Activated B cell treated with CpG ODN at 0.5 μM for 24 hours (primary cell): ENCODE measurements at regions not wholly inside any gene's neighbourhood (a gene's known extent, or its start where the extent isn't known, plus 50 kb on each side); places are given as distances from the start of the nearest gene placed in this dataset.

Source experiments
- ATAC-seq: fragments of 200-7000 bp; cut with Tn5 transposase; one replicate; pipeline ENCODE4 v1.10.0; 2021; ENCODE audit warnings: low read depth, mild to moderate bottlenecking, moderate library complexity
- CTCF ChIA-PET: fragments of 350-600 bp; sonication (Branson Sonifier 250); formaldehyde crosslinking; loops from one replicate; lab custom pipeline; 2021; ENCODE audit warnings: antibody characterized with exemption; lab: Charles Lee
- POLR2A ChIA-PET: fragments of 350-600 bp; sonication (Branson Sonifier 250); formaldehyde crosslinking; loops from one replicate; lab custom pipeline; 2021; ENCODE audit warnings: antibody characterized with exemption; lab: Charles Lee
- DNase-seq: peaks from one replicate; pipeline ENCODE4 v3.0.0; 2022
- H3K27ac Mint-ChIP-seq: one replicate; pipeline ENCODE4 v1.8.0; 2020; ENCODE audit warnings: mixed read lengths
- H3K27me3 Mint-ChIP-seq: one replicate; pipeline ENCODE4 v1.8.0; 2021; ENCODE audit warnings: mixed read lengths
- H3K36me3 Mint-ChIP-seq: one replicate; pipeline ENCODE4 v1.8.0; 2021; ENCODE audit warnings: low read depth, mixed read lengths
- H3K4me1 Mint-ChIP-seq: one replicate; pipeline ENCODE4 v1.8.0; 2021; ENCODE audit warnings: mixed read lengths
- H3K4me3 Mint-ChIP-seq: one replicate; pipeline ENCODE4 v1.8.0; 2020; ENCODE audit warnings: mild to moderate bottlenecking, mixed read lengths
- H3K9me3 Mint-ChIP-seq: one replicate; pipeline ENCODE4 v1.8.0; 2020; ENCODE audit warnings: mixed read lengths
- intact Hi-C: fragments of 100-400 bp; cut with micrococcal nuclease; formaldehyde crosslinking; loops from one replicate; pipeline ENCODE4 v1.15.1; 2024
- TF ChIP-seq, protein P1 (sequence below): fragments of 200-600 bp; IDR thresholded peaks from one replicate; pipeline ENCODE4 v1.8.0; 2022; ENCODE audit warnings: antibody characterized with exemption, mild to moderate bottlenecking

GRCh38 chr14:56878766-56879165, 68.5 kb upstream of the OTX2 start:
- no peak for DNase-seq
- H3K36me3 Mint-ChIP-seq = no peaks in the 10 kb centered on the region
- H3K4me1 Mint-ChIP-seq = no peaks in the 10 kb centered on the region
- H3K4me3 Mint-ChIP-seq = no peak overlapping the region
- CTCF ChIA-PET = no interaction called here
- no peaks in the 10 kb centered on the region for H3K9me3 Mint-ChIP-seq
- H3K27ac Mint-ChIP-seq = no peak overlapping the region
- TF ChIP-seq, protein P1, sequence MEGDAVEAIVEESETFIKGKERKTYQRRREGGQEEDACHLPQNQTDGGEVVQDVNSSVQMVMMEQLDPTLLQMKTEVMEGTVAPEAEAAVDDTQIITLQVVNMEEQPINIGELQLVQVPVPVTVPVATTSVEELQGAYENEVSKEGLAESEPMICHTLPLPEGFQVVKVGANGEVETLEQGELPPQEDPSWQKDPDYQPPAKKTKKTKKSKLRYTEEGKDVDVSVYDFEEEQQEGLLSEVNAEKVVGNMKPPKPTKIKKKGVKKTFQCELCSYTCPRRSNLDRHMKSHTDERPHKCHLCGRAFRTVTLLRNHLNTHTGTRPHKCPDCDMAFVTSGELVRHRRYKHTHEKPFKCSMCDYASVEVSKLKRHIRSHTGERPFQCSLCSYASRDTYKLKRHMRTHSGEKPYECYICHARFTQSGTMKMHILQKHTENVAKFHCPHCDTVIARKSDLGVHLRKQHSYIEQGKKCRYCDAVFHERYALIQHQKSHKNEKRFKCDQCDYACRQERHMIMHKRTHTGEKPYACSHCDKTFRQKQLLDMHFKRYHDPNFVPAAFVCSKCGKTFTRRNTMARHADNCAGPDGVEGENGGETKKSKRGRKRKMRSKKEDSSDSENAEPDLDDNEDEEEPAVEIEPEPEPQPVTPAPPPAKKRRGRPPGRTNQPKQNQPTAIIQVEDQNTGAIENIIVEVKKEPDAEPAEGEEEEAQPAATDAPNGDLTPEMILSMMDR = no peak
- no peak for ATAC-seq
- peaks cover 3% of the 10 kb centered on the region for H3K27me3 Mint-ChIP-seq
- intact Hi-C loops = no loop called here
- POLR2A ChIA-PET = no interaction called here

DNA sequence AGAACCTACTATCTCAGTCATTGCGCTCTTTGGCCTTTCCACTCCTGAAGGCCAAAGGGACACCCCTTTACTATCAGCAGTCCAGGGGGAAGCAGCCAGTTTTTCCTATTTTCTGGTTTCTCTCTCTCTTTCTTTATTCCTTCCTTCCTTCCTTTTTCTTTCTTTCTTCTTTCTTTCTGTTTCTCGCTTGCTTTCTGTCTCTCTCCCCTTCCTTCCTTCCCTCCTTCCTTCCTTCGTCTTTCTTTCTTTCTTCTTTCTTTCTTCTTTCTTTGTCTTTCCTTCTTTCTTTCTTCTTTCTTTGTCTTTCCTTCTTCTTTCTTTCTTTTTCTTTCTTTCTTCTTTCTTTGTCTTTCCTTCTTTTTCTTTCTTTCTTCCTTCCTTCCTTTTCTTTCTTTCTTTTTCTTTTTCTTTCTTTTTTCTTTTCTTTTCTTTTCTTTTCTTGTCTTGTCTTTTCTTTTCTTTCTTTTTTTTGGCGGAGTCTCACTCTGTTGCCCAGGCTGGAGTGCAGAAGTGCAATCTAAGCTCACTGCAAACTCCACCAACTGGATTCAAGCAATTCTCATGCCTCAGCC, 64.9 kb upstream of the OTX2 start:
- intact Hi-C loops = no loop called here
- no peak for DNase-seq
- CTCF ChIA-PET = no interaction called here
- Mint-ChIP-seq H3K4me3 (no peak overlapping the region), H3K27ac (no peak overlapping the region), H3K4me1 (no peaks in the 10 kb centered on the region), H3K27me3 (peaks cover 3% of the 10 kb centered on the region), H3K9me3 (no peaks in the 10 kb centered on the region), H3K36me3 (no peaks in the 10 kb centered on the region)
- ATAC-seq = no peak
- POLR2A ChIA-PET = interaction anchor here (0.6 kb wide), 1 partner anchor 26 kb away, joined by 3 read pairs; no protein-coding TSS in a partner anchor
- TF ChIP-seq, protein P1 = no peak

DNA sequence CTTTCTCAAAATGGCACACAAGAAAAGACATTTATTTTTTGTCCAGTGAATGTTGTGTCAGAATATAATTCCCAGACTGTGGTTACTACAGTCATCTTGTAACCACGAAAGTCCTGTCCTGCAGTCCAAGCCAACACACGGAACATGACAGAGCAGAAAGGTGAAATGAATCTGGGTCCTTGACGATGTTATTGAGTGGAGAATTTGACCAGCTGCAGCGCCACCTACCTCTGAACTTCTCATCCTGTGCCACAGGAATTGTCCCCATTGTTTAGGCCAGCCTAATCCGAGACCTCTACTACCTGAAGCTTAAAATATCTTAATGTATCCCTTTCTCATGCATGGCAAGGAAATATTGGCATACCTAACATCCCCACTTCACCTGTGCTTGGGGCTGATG, 64.1 kb upstream of the OTX2 start:
- CTCF ChIA-PET = no interaction called here

GRCh38 chr14:56870336-56870735, 60.1 kb upstream of the OTX2 start:
- no peak for DNase-seq
- no peaks in the 10 kb centered on the region for H3K36me3 Mint-ChIP-seq
- intact Hi-C loops = no loop called here
- H3K27ac Mint-ChIP-seq = no peak overlapping the region
- TF ChIP-seq, protein P1 = no peak
- no peaks in the 10 kb centered on the region for H3K4me1 Mint-ChIP-seq
- ChIA-PET CTCF (no interaction called here), POLR2A (no interaction called here)
- no peaks in the 10 kb centered on the region for H3K9me3 Mint-ChIP-seq
- no peak overlapping the region for H3K4me3 Mint-ChIP-seq
- no peak for ATAC-seq
- H3K27me3 Mint-ChIP-seq = no peaks in the 10 kb centered on the region

More for the DNA sequence above, 64.1 kb upstream of the OTX2 start:
- no peak for ATAC-seq
- Mint-ChIP-seq H3K9me3 (no peaks in the 10 kb centered on the region), H3K27me3 (no peaks in the 10 kb centered on the region), H3K4me3 (no peak overlapping the region), H3K27ac (no peak overlapping the region), H3K36me3 (no peaks in the 10 kb centered on the region), H3K4me1 (no peaks in the 10 kb centered on the region)
- intact Hi-C loops = no loop called here
- no peak for DNase-seq
- POLR2A ChIA-PET = no interaction called here
- TF ChIP-seq, protein P1 = no peak

DNA sequence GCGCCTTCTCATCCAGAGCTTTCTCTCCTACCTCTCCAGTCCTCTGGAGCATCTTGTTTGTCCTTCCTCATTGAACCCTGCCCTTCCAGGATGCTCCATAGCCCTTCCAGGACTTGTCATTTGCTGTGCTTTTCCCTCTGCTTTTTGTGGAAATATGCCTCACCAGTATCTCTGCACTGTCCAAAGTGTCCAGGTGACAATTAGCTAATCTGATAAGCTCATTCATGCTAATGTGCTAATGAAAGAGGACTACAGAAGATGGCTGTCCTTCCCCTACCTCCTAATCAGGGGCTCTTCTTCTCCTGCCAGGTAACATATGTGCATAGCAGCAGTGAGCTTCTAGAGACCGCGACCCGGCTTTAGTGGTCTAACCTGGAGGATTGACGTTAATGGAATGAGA, 58.4 kb upstream of the OTX2 start:
- Mint-ChIP-seq H3K9me3 (no peaks in the 10 kb centered on the region), H3K4me1 (no peaks in the 10 kb centered on the region), H3K36me3 (no peaks in the 10 kb centered on the region), H3K4me3 (no peak overlapping the region), H3K27me3 (no peaks in the 10 kb centered on the region), H3K27ac (no peak overlapping the region)
- intact Hi-C loops = no loop called here
- ChIA-PET POLR2A (no interaction called here), CTCF (no interaction called here)
- TF ChIP-seq, protein P1 = no peak
- ATAC-seq (no peak), DNase-seq (no peak)
